HG03457 (cell line): ENCODE measurements at regions not wholly inside any gene's neighbourhood (a gene's known extent, or its start where the extent isn't known, plus 50 kb on each side); places are given as distances from the start of the nearest gene placed in this dataset.

ENCODE experiments used
- ATAC-seq: cut with Tn5 transposase; IDR thresholded peaks from one replicate; pipeline ENCODE4 v1.9.1; 2021; ENCODE audit warnings: moderate number of reproducible peaks; ENCODE audit not compliant: unreplicated experiment

DNA sequence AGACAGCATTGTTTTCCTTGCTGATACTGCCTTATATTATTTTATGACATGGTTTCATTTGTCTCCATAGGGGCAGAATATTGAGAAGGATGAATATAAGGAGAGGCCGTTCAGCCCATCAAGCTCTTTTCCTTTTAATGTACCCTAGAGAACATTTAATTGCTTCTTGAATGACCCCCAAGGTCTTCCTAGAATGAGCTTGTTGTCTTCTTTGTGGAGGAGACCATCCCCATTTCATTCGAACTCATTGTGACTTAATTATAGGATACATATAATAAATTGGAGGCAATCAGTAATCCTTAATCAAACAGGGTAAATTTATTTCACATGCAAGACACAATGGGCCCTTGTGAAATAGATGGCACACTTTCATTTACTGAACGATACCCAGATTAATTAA is 231.3 kb downstream of the MDFIC start:
- no peak for ATAC-seq

DNA sequence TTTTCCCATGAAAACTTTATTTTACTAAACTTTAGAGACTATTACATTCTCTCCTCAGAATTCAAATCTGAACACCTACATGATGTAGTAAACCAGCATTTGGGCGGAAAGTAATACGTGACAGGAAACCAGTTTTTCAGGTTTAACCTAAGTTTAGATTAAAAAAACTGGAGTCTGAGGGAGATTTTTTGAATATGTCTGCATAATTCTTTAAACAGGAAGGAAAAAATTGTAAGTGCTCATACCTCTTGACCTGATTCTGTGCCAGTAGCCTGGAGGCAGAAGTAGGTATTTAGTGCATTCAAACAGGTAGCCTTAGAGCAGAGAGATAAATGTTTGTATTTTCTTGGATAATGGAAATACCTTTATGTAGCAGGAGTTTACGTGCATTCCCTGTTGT is 224.3 kb downstream of the MDFIC start:
- ATAC-seq, result no peak

- peak; percentile 54 for ATAC-seq
Observed at GRCh38 chr7:115145512-115145911, 223.6 kb downstream of the MDFIC start.

DNA sequence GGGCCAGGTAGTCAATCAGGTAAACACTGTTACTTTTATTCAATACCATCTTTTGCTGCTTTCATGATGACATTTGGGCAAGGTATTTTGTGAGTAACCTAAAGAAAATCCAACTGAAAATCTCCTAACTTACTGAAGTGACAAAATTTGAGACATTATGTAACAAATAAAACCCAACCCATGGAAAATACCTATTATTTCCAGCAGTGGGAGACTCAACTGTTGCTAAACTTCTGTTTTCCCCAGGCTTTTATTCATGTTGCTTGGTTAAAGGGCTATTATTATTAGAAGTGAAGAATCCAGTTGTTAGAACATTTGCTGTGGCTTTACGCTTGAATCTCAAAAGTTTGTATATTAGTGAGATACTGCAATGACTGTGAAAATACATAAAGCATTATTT is 215.9 kb downstream of the MDFIC start:
- no peak for ATAC-seq

DNA sequence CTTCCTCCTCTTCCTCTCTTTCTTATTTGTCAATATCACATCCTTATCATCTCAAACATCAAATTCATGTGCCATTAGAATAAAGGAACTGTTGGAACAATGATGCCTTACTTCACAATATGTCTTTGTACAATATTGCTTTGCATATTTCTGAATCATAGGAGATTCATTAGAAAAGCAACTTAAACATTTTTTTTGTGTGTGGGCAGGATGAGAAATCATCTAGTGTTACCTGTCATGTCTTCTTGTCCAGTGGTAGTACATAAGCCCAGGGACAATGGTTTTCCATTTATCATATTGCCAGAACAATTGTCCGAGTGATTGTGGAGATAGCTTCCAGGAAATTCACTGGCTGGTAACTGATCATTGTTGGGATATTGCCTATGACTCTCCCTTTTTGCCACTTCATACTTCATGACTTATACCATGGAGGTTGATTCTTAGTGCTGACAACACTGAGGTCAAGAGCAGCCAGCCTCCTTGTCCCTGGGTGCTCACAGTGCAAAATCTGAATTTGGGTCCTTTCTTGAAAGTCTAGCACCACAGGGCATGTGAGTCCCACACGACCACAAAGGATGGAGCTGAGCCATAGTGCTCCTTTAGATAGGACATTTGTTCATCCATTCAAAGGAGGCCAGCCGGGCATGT is 215.0 kb downstream of the MDFIC start:
- no peak for ATAC-seq

DNA sequence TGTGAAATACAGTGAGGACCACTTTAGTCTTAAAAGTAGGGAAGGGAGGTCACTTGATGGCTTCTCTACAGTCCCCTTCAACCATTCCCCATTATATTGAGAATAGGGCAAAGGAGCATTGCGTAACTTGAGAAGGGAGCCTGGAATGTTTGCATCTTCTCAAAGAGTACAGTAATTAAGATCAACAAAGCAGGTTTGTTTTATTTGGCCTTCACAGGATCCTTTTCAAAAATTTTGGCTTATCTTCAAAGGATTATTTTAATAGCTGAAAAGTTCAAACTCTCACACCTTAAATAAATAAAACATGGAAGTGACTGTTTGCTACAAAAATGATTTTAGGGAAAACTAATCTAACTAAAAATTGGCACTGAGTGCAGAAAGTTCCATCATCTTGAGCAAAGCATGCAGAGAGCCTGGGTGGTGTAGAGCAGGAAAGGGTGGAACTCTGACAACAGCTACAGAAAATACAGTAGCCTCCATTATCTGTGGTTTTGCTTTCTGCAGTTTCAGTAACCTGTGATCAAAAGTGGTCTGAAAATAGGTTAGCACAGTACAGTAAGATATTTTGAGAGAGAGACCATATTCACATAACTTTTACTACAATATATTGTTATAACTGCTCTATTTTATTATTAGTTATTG is 214.0 kb downstream of the MDFIC start:
- peak; percentile 63 for ATAC-seq

DNA sequence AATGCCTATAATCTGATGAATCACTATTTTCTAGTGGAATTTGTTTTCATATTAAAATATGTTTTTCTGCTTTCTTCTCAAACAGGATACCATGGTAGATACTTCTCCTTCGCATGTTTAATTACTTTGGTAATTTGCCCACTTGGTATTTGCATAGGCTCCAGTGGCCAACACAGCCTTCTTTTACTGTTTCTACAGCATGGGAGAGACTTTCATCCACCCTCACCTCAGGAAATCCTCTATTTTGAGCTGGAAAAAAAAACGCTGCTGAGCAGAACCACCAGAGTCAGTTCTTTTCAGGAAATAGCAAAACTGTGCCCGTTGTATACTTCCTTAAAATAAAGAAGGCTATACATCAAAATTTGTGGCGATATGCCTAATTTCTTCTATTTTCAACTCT is 213.3 kb downstream of the MDFIC start:
- ATAC-seq, result no peak

GRCh38 chr7:115133248-115133647 is 211.4 kb downstream of the MDFIC start:
- no peak for ATAC-seq

- no peak for ATAC-seq
Observed at GRCh38 chr7:115132096-115132495, 210.2 kb downstream of the MDFIC start.

DNA sequence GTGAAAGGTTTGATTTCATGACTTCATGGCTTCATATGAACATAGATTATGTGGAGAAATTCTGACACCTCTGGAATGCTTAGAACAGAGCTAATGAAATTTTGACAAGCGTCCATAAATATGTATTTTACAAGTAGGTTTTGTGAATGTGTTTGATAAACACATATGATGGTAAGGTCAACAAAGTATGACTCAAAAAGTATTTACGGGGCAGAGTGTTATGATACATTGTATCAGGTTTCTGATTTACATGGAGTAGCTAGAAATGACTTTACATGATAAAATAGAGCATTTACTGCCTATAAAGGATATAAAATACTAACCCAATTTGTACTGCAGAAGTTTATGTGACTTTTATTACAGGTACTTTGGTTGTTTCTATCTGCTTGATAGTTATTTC is 206.3 kb downstream of the MDFIC start:
- no peak for ATAC-seq

DNA sequence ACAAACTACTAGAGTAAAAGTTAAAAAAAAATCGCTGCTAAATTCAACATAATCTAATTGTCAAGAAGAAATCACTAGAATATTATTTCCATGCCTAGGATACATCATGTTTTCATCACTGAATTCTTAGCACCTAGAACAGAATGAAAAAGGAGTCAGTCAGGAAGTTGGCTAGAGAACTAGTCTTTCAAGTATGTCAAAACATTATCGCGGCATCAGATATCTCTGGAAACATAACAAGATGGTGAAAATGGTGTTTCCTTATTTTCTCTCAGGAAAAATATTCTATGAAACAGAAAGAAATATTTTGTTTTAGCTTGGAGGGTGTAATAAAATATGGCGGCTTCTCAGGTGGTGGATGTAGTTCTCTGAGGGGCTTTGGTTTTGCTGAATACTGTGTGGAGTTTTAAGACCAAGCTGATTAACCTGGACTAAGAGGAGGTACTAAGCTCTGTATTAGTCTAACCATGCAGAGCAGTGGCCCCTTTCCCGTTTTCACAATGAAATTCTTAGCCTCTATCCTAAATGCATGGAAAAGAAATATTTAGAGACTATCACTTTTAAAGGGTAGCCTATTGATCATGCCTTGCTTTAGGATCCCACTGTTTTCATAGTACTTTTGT is 205.6 kb downstream of the MDFIC start:
- ATAC-seq, result no peak

DNA sequence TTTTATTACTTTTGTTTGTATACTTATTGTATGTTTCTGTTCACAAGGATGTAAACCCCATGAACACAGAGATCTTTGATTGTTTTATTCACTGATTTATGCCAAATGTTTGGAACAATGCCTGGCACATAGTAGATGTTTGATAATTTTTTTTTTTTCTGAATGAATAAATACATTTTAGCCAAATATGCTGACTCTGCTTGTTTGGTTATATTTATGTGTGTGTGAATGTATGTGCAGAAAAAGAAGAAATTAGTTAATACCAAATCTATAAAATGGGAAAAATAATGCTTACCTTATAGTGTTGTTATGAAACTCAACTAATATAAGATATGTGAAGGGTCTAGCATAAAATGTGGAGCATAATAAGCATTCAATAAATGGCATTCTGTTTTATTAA is 203.9 kb downstream of the MDFIC start:
- ATAC-seq, result no peak

DNA sequence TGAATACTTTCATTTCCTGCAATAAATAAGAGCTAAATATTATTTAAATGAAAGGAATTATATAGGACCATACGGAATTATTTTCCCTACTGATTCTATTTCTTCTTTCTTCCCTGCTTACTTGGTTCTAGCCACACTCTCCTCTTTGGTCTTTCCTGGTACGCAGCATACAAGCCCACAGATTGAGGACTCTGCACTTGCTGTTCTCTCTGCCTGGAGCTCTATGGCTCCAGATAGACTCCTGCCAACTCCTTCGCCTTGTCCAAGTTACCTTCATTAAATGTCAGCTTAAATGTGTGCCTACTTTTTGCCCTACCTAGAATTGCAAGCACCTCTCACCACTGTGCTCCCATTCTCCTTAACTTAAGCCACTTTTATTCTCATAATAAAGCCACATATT is 203.4 kb downstream of the MDFIC start:
- no peak for ATAC-seq

DNA sequence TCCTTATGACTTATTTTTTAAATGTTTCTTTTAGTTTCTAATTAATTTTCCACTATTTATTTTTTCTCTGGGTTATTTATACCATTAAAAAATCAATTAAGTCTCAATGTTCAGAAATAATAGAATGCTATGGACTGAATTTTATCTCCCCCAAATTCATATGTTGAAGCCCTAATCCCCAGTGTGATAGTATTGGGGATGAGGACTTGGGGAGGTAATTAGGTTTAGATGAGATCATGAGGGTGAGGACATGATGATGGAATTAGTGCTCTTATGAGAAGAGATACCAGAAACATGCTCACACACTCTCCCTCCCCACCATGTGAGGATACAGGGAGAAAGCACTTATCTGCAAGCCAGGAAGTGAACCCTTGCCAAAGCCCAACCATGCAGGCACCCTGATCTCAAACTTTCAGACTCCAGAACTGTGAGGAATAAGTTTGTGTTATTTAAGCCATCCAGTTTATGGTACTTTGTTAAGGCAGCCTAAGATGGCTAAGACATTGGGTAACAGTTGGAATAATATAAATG is 202.6 kb downstream of the MDFIC start:
- ATAC-seq, result no peak

DNA sequence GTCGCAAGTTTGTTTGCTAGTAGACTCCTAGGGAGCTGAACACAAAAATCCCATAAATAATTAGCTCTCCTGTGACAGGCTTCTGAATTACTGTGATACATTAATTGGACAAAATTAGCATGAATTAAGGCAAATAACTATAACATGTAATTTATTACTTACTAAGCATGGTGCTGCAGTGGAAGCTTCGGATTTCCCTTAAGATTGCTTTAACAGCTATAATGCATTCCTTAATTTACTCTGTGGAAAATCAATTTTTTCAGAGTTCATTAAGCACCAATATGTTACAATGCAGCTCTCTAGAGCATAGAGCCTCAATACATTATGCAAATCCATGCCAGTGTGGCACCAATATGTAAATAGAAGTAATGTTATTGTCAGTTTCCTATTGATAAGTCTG is 201.5 kb downstream of the MDFIC start:
- no peak for ATAC-seq

DNA sequence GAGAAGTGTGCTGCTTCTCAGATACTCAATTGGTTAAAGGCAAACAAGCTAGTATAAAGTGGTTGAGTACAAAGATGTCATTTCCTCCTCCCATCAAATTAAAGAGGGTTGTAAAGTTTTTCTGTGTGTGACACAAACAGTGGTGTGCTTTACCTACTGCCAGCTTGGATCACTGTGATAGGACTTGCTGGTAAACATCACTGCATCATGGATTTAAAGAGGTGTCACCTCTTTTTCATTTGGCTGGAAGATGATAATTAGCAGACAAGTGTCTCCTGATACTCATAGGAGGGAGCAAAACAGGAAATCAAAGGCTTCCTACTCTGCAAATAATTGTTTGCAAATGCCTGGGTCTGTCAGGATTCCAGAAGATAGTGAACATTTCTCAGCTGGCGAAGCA is 200.5 kb downstream of the MDFIC start:
- no peak for ATAC-seq

DNA sequence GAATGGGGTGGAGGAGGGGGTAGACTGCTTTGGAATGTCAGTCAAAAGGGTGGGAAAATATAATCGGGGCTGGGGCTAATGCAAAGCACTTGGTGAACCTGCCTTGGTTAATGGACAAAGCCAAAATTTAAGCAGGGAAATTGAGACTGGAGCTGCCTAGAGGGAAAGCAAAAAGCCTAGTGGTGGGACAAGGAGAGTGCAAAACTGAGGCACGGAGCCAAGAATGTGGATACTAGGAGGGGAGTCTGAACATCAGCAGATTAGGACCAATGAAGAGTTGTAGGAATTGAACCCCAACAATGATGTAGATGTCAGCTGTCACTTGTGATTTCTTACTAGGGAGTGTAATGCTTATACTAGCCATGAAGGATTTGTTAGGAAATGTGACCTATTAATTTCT is 195.9 kb downstream of the MDFIC start:
- ATAC-seq, result no peak

GRCh38 chr7:115116773-115117715 is 195.2 kb downstream of the MDFIC start:
- ATAC-seq, result no peak

DNA sequence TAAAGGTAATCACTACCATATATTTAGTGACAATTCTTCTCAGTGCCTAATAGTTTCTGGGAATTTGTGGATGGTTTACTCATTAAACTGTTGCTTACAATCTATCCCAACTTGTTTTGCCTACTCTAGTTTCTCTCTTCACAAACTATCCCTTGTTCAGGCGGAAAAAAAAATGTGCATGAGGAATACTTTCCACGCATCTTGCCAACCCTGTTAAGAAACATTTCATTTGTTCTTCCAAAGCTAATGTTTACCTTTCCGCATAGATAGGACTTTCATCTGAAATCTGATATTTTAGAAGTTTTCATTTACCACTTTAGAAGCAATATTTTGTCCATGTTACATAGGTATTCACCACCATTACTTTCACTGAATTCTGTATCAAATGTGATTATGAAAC is 191.9 kb downstream of the MDFIC start:
- ATAC-seq, result no peak

GRCh38 chr7:115113131-115113530 is 191.2 kb downstream of the MDFIC start:
- no peak for ATAC-seq

DNA sequence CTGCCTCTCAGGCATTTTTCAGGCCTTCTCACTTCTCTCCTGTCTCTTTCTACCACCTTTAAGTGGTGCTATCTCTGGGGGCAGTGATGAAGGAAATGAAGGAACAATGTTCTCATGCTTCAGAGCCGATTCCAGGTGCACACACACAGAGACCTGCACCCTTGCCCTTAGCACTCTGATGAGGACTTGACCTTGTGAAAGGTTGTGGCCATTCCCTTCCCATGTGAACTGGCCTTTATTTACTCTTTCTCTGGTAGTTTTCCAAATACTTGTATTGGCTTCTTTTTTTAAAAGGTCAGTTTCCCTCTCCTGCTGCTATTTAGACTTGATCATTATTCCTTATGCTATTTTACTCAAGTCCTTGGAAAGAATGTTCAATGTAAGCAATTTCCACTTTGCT is 188.6 kb downstream of the MDFIC start:
- no peak for ATAC-seq
